H1 (cell line): ENCODE measurements at regions not wholly inside any gene's neighbourhood (a gene's known extent, or its start where the extent isn't known, plus 50 kb on each side); places are given as distances from the start of the nearest gene placed in this dataset.
"Not testable (repeated sequence)": the region's sequence is repeated elsewhere in the genome, so short reads cannot be mapped to it uniquely, and the experiment has no call there.

Experiments used
- CREB1 ChIP-seq: IDR thresholded peaks from 2 replicates; pipeline ENCODE4 v1.6.1; 2012; ENCODE audit warnings: inconsistent platforms
- EGR1 ChIP-seq: IDR thresholded peaks from 2 replicates; pipeline ENCODE4 v1.6.1; 2011; ENCODE audit warnings: low read depth, low read length, borderline replicate concordance
- EP300 ChIP-seq, 2 experiments: IDR thresholded peaks; 1 replicate in 1 of 2; 2 replicates in 1 of 2; pipeline ENCODE4 v1.6.1; 2011 to 2012; ENCODE audit warnings: low read depth in 2 of 2, low read length in 2 of 2, mild to moderate bottlenecking in 2 of 2, borderline replicate concordance in 1 of 2, inconsistent platforms in 1 of 2, moderate library complexity in 1 of 2
- GABPA ChIP-seq: IDR thresholded peaks from 2 replicates; pipeline ENCODE4 v1.6.1; 2011; ENCODE audit warnings: mild to moderate bottlenecking, low read length, moderate library complexity, borderline replicate concordance; ENCODE audit not compliant: insufficient read depth
- POLR2A ChIP-seq, 2 experiments: IDR thresholded peaks; 1 replicate in 1 of 2; 2 replicates in 1 of 2; pipeline ENCODE4 v1.6.1; 2011; ENCODE audit warnings: low read depth in 2 of 2, low read length in 2 of 2, mild to moderate bottlenecking in 2 of 2; ENCODE audit errors: control extremely low read depth in 1 of 2
- RXRA ChIP-seq: IDR thresholded peaks from 2 replicates; pipeline ENCODE4 v1.6.1; 2011; ENCODE audit warnings: low read depth, mild to moderate bottlenecking, low read length, moderate library complexity; ENCODE audit not compliant: insufficient read depth
- TF ChIP-seq, protein P1 (sequence below), 3 experiments: IDR thresholded peaks; 1 replicate in 2 of 3; 2 replicates in 1 of 3; pipeline versions ENCODE4 v1.5.1 to v1.6.1; 2011; ENCODE audit warnings: low read length in 3 of 3, mild to moderate bottlenecking in 3 of 3, inconsistent platforms in 2 of 3, low read depth in 1 of 3, moderate library complexity in 1 of 3; ENCODE audit not compliant: insufficient read depth in 1 of 3; ENCODE audit errors: control extremely low read depth in 1 of 3
- TF ChIP-seq, protein P2 (sequence below): IDR thresholded peaks from 2 replicates; pipeline ENCODE4 v1.6.1; 2012; ENCODE audit warnings: inconsistent platforms
- TF ChIP-seq, protein P3 (sequence below): IDR thresholded peaks from 2 replicates; pipeline ENCODE4 v1.6.1; 2011; ENCODE audit warnings: low read length, improper control_type of control experiment

DNA sequence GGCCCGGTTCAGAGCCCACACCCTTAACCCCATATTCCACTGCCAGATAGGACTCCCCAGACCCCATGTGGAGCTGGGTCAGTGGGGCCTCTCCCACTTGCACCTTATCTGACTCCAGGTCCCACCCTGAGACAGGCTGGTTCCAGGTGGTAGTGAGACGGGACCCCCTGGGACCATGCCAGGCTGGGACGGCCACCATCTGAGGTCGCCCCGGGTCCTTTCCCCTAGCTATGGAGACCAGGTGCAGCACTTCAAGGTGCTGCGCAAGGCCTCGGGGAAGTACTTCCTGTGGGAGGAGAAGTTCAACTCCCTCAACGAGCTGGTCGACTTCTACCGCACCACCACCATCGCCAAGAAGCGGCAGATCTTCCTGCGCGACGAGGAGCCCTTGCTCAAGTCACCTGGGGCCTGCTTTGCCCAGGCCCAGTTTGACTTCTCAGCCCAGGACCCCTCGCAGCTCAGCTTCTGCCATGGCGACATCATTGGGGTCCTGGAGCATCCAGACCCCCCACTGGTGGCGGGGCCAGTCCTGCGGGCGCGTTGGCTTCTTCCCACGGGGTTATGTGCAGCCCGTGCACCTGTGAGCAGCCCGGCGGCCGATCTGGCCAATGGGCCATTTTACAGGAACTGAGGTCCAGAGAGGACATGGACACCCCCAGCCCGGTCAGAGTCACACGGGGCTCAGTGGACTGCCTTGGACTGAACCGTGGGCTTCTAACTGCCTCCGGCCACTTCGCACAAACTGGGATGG, 410.5 kb upstream of the CAMK1G start:
- TF ChIP-seq, protein P1, sequence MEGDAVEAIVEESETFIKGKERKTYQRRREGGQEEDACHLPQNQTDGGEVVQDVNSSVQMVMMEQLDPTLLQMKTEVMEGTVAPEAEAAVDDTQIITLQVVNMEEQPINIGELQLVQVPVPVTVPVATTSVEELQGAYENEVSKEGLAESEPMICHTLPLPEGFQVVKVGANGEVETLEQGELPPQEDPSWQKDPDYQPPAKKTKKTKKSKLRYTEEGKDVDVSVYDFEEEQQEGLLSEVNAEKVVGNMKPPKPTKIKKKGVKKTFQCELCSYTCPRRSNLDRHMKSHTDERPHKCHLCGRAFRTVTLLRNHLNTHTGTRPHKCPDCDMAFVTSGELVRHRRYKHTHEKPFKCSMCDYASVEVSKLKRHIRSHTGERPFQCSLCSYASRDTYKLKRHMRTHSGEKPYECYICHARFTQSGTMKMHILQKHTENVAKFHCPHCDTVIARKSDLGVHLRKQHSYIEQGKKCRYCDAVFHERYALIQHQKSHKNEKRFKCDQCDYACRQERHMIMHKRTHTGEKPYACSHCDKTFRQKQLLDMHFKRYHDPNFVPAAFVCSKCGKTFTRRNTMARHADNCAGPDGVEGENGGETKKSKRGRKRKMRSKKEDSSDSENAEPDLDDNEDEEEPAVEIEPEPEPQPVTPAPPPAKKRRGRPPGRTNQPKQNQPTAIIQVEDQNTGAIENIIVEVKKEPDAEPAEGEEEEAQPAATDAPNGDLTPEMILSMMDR (IDR thresholded peaks at IDR 0.05; ENCODE audit: control extremely low read depth in 1 of 3, insufficient read depth in 1 of 3, low read depth in 1 of 3, low read length in 3 of 3), result not testable (repeated sequence)
- not testable (repeated sequence) for TF ChIP-seq RXRA; POLR2A (IDR thresholded peaks at IDR 0.05; ENCODE audit: control extremely low read depth in 1 of 2, low read depth in 2 of 2, low read length in 2 of 2); CREB1; EP300 (IDR thresholded peaks at IDR 0.05; ENCODE audit: borderline replicate concordance in 1 of 2, low read depth in 2 of 2, low read length in 2 of 2); GABPA; EGR1
- TF ChIP-seq, protein P2, sequence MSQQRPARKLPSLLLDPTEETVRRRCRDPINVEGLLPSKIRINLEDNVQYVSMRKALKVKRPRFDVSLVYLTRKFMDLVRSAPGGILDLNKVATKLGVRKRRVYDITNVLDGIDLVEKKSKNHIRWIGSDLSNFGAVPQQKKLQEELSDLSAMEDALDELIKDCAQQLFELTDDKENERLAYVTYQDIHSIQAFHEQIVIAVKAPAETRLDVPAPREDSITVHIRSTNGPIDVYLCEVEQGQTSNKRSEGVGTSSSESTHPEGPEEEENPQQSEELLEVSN, result not testable (repeated sequence)
- TF ChIP-seq, protein P3, sequence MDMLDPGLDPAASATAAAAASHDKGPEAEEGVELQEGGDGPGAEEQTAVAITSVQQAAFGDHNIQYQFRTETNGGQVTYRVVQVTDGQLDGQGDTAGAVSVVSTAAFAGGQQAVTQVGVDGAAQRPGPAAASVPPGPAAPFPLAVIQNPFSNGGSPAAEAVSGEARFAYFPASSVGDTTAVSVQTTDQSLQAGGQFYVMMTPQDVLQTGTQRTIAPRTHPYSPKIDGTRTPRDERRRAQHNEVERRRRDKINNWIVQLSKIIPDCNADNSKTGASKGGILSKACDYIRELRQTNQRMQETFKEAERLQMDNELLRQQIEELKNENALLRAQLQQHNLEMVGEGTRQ, result not testable (repeated sequence)
